ENCODE measurements at regions not wholly inside any gene's neighbourhood (a gene's known extent, or its start where the extent isn't known, plus 50 kb on each side); places are given as distances from the start of the nearest gene placed in this dataset.
"Not testable (repeated sequence)": the region's sequence is repeated elsewhere in the genome, so short reads cannot be mapped to it uniquely, and the experiment has no call there.

GRCh38 chr7:152583006-152583405, 92.9 kb downstream of the XRCC2 start:
- Mint-ChIP-seq H3K4me3 (ENCODE audit: unreplicated experiment) (no peak overlapping the region), H3K36me3 (ENCODE audit: unreplicated experiment) (peaks cover 8% of the 10 kb centered on the region), H3K9me3 (ENCODE audit: unreplicated experiment) (peaks cover 6% of the 10 kb centered on the region), H3K4me1 (ENCODE audit: low read depth, unreplicated experiment) (peaks cover 2% of the 10 kb centered on the region), H3K27me3 (ENCODE audit: unreplicated experiment) (no peaks in the 10 kb centered on the region), H3K27ac (ENCODE audit: unreplicated experiment) (no peak overlapping the region)
- no peak for DNase-seq
- TF ChIP-seq CTCF (IDR thresholded peaks at IDR 0.05; ENCODE audit: partially characterized antibody, unreplicated experiment): no peak

- peaks cover 4% of the 10 kb centered on the region for H3K27me3 Mint-ChIP-seq (ENCODE audit: unreplicated experiment)
- peaks cover 10% of the 10 kb centered on the region for H3K36me3 Mint-ChIP-seq (ENCODE audit: unreplicated experiment)
- no peak for TF ChIP-seq CTCF (IDR thresholded peaks at IDR 0.05; ENCODE audit: partially characterized antibody, unreplicated experiment)
- peaks cover 9% of the 10 kb centered on the region for H3K9me3 Mint-ChIP-seq (ENCODE audit: unreplicated experiment)
- no peak overlapping the region for H3K27ac Mint-ChIP-seq (ENCODE audit: unreplicated experiment)
- no peak overlapping the region for H3K4me3 Mint-ChIP-seq (ENCODE audit: unreplicated experiment)
- H3K4me1 Mint-ChIP-seq (ENCODE audit: low read depth, unreplicated experiment): peaks cover 2% of the 10 kb centered on the region
- DNase-seq: no peak
Measured at GRCh38 chr7:152579070-152579469, 96.9 kb downstream of the XRCC2 start.

GRCh38 chr7:152577339-152577738, 98.6 kb downstream of the XRCC2 start:
- Mint-ChIP-seq H3K27ac (ENCODE audit: unreplicated experiment) (no peak overlapping the region), H3K27me3 (ENCODE audit: unreplicated experiment) (peaks cover 4% of the 10 kb centered on the region), H3K9me3 (ENCODE audit: unreplicated experiment) (peaks cover 9% of the 10 kb centered on the region), H3K4me1 (ENCODE audit: low read depth, unreplicated experiment) (peaks cover 2% of the 10 kb centered on the region), H3K4me3 (ENCODE audit: unreplicated experiment) (no peak overlapping the region), H3K36me3 (ENCODE audit: unreplicated experiment) (peaks cover 10% of the 10 kb centered on the region)
- TF ChIP-seq CTCF (IDR thresholded peaks at IDR 0.05; ENCODE audit: partially characterized antibody, unreplicated experiment): no peak
- DNase-seq: no peak

GRCh38 chr7:152574892-152575548, 100.9 kb downstream of the XRCC2 start:
- no peak for DNase-seq
- TF ChIP-seq CTCF (IDR thresholded peaks at IDR 0.05; ENCODE audit: partially characterized antibody, unreplicated experiment): no peak
- H3K9me3 Mint-ChIP-seq (ENCODE audit: unreplicated experiment): peaks cover 10% of the 10 kb centered on the region
- H3K36me3 Mint-ChIP-seq (ENCODE audit: unreplicated experiment): peaks cover 10% of the 10 kb centered on the region
- H3K4me3 Mint-ChIP-seq (ENCODE audit: unreplicated experiment): no peak overlapping the region
- peaks cover 5% of the 10 kb centered on the region for H3K4me1 Mint-ChIP-seq (ENCODE audit: low read depth, unreplicated experiment)
- H3K27ac Mint-ChIP-seq (ENCODE audit: unreplicated experiment): no peak overlapping the region
- H3K27me3 Mint-ChIP-seq (ENCODE audit: unreplicated experiment): peaks cover 4% of the 10 kb centered on the region

GRCh38 chr7:152573186-152573585, 102.8 kb downstream of the XRCC2 start:
- not testable (repeated sequence) for H3K27me3 Mint-ChIP-seq (ENCODE audit: unreplicated experiment); H3K4me1 Mint-ChIP-seq (ENCODE audit: low read depth, unreplicated experiment); H3K4me3 Mint-ChIP-seq (ENCODE audit: unreplicated experiment); H3K27ac Mint-ChIP-seq (ENCODE audit: unreplicated experiment); DNase-seq
- peaks cover 10% of the 10 kb centered on the region for H3K36me3 Mint-ChIP-seq (ENCODE audit: unreplicated experiment)
- peaks cover 12% of the 10 kb centered on the region for H3K9me3 Mint-ChIP-seq (ENCODE audit: unreplicated experiment)

All from glutamatergic neuron (in vitro differentiated cells).